ENCODE measurements at regions not wholly inside any gene's neighbourhood (a gene's known extent, or its start where the extent isn't known, plus 50 kb on each side); places are given as distances from the start of the nearest gene placed in this dataset.

DNA sequence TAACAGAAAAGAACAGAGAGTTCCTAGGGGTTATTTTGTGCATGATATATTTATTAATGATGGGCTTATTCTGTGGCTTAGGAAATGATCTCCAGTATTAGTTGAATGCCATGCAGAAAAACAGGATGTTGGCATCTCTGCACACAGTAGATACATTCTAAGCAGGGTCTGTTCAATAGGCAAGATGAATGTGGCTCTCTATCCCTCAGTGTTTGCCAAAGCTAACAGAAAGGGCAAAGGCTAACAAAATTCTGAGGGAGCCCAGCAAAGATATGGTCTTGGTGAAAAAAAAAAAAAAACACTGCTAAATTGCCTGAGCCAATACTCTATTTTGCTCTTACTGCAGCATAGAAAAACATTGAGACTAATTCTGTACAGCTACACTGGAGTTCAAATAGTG, 1095.8 kb downstream of the UQCRFS1 start:
- TF ChIP-seq CTCF (conservative IDR thresholded peaks at IDR 0.05; ENCODE audit: low read depth, low read length) = no peak
- no peak for TF ChIP-seq EZH2 (IDR thresholded peaks at IDR 0.05; ENCODE audit: borderline replicate concordance, low read depth, low read length, poor library complexity, severe bottlenecking)
